NCI-H1048 (cell line): ENCODE measurements at regions not wholly inside any gene's neighbourhood (a gene's known extent, or its start where the extent isn't known, plus 50 kb on each side); places are given as distances from the start of the nearest gene placed in this dataset.
"Not testable (repeated sequence)": the region's sequence is repeated elsewhere in the genome, so short reads cannot be mapped to it uniquely, and the experiment has no call there.

Experiments
- DNase-seq: peaks from one replicate; lab custom pipeline; 2025; lab: John Stamatoyannopoulos, UW

- DNase-seq: not testable (repeated sequence)
These were observed 183.1 kb upstream of the NOTCH2NLA start for GRCh38 chr1:146411923-146412322.

GRCh38 chr1:146409817-146410441 is 181.1 kb upstream of the NOTCH2NLA start:
- DNase-seq: not testable (repeated sequence)

- not testable (repeated sequence) for DNase-seq
These were observed 180.4 kb upstream of the NOTCH2NLA start for GRCh38 chr1:146409116-146409801.

GRCh38 chr1:146401281-146401825 is 172.5 kb upstream of the NOTCH2NLA start:
- DNase-seq: not testable (repeated sequence)

- DNase-seq: not testable (repeated sequence)
These were observed 171.6 kb upstream of the NOTCH2NLA start for GRCh38 chr1:146400173-146401121.

- not testable (repeated sequence) for DNase-seq
These were observed 170.4 kb upstream of the NOTCH2NLA start for GRCh38 chr1:146399225-146399624.

GRCh38 chr1:146396801-146397200 is 168.0 kb upstream of the NOTCH2NLA start:
- DNase-seq: not testable (repeated sequence)

- not testable (repeated sequence) for DNase-seq
These were observed 167.4 kb upstream of the NOTCH2NLA start for GRCh38 chr1:146396242-146396641.

- DNase-seq: not testable (repeated sequence)
These were observed 165.0 kb upstream of the NOTCH2NLA start for GRCh38 chr1:146393796-146394195.

GRCh38 chr1:146393154-146393553 is 164.3 kb upstream of the NOTCH2NLA start:
- DNase-seq: not testable (repeated sequence)

- DNase-seq: not testable (repeated sequence)
These were observed 160.4 kb upstream of the NOTCH2NLA start for GRCh38 chr1:146389178-146389577.

GRCh38 chr1:146387750-146388469 is 159.1 kb upstream of the NOTCH2NLA start:
- not testable (repeated sequence) for DNase-seq

GRCh38 chr1:146386851-146387749 is 158.3 kb upstream of the NOTCH2NLA start:
- peak; percentile 91 for DNase-seq

GRCh38 chr1:146381196-146381595 is 152.4 kb upstream of the NOTCH2NLA start:
- not testable (repeated sequence) for DNase-seq

- peak; percentile 96 for DNase-seq
These were observed 148.1 kb upstream of the NOTCH2NLA start for GRCh38 chr1:146376708-146377496.

GRCh38 chr1:146376309-146376707 is 147.5 kb upstream of the NOTCH2NLA start:
- DNase-seq: peak; percentile 42

GRCh38 chr1:146375108-146375507 is 146.3 kb upstream of the NOTCH2NLA start:
- DNase-seq: not testable (repeated sequence)

GRCh38 chr1:146369940-146370339 is 141.1 kb upstream of the NOTCH2NLA start:
- not testable (repeated sequence) for DNase-seq

GRCh38 chr1:146355373-146355772 is 126.6 kb upstream of the NOTCH2NLA start:
- not testable (repeated sequence) for DNase-seq
